GM23248 (cell line): ENCODE measurements at regions not wholly inside any gene's neighbourhood (a gene's known extent, or its start where the extent isn't known, plus 50 kb on each side); places are given as distances from the start of the nearest gene placed in this dataset.

Source experiments
- DNase-seq: peaks from one replicate; pipeline ENCODE4 v3.0.0-alpha.2; 2015
- H2AFZ ChIP-seq: fragments of 200-600 bp; sonication (generic); 2 replicates; pipeline ENCODE4 v1.6.1; 2016; ENCODE audit warnings: antibody characterized with exemption
- H3F3A ChIP-seq: fragments of 200-600 bp; sonication (generic); 2 replicates; pipeline ENCODE4 v1.6.1; 2016; ENCODE audit warnings: mild to moderate bottlenecking, antibody characterized with exemption, mixed run types; ENCODE audit not compliant: insufficient read depth
- H3K27ac ChIP-seq: fragments of 200-600 bp; sonication (generic); 2 replicates; pipeline ENCODE4 v1.5.1; 2016; ENCODE audit warnings: mild to moderate bottlenecking
- H3K27me3 ChIP-seq: fragments of 200-600 bp; sonication (generic); replicated peaks from 2 replicates; pipeline ENCODE4 v1.6.1; 2016; ENCODE audit warnings: mild to moderate bottlenecking; ENCODE audit not compliant: insufficient read depth
- H3K36me3 ChIP-seq: fragments of 200-600 bp; sonication (generic); 2 replicates; pipeline ENCODE4 v1.6.1; 2016; ENCODE audit warnings: low read depth, mild to moderate bottlenecking
- H3K4me1 ChIP-seq: fragments of 200-600 bp; sonication (generic); 2 replicates; pipeline ENCODE4 v1.6.1; 2016; ENCODE audit warnings: mild to moderate bottlenecking; ENCODE audit not compliant: insufficient read depth
- H3K4me2 ChIP-seq: fragments of 200-600 bp; sonication (generic); one replicate; pipeline ENCODE4 v1.6.1; 2016; ENCODE audit warnings: mild to moderate bottlenecking; ENCODE audit not compliant: unreplicated experiment
- H3K4me3 ChIP-seq: fragments of 200-600 bp; sonication (generic); 2 replicates; pipeline ENCODE4 v1.5.1; 2016; ENCODE audit warnings: mild to moderate bottlenecking
- H3K79me2 ChIP-seq: fragments of 200-600 bp; sonication (generic); 2 replicates; pipeline ENCODE4 v1.6.1; 2016; ENCODE audit warnings: mild to moderate bottlenecking; ENCODE audit not compliant: insufficient read depth
- H3K9ac ChIP-seq: fragments of 200-600 bp; sonication (generic); 2 replicates; pipeline ENCODE4 v1.6.1; 2016; ENCODE audit warnings: mild to moderate bottlenecking
- H3K9me2 ChIP-seq: fragments of 200-600 bp; sonication (generic); 2 replicates; pipeline ENCODE4 v1.6.1; 2016; ENCODE audit warnings: mixed run types, mild to moderate bottlenecking, moderate library complexity; ENCODE audit not compliant: insufficient read depth
- H3K9me3 ChIP-seq: fragments of 200-600 bp; sonication (generic); one replicate; pipeline ENCODE4 v1.6.1; 2017; ENCODE audit warnings: low read depth
- H4K20me1 ChIP-seq: fragments of 200-600 bp; sonication (generic); 2 replicates; pipeline ENCODE4 v1.6.0; 2016; ENCODE audit not compliant: insufficient read depth
- EZH2 ChIP-seq: fragments of 200-600 bp; sonication (generic); IDR thresholded peaks from 2 replicates; pipeline ENCODE4 v1.6.1; 2018; ENCODE audit warnings: antibody characterized with exemption, mild to moderate bottlenecking; ENCODE audit not compliant: insufficient read depth, poor library complexity, severe bottlenecking
- EZH2phosphoT487 ChIP-seq: fragments of 200-600 bp; sonication (generic); IDR thresholded peaks from 2 replicates; pipeline ENCODE4 v1.6.1; 2018; ENCODE audit warnings: antibody characterized with exemption, moderate library complexity, mild to moderate bottlenecking, low read depth; ENCODE audit not compliant: insufficient read depth
- WGBS, 2 experiments: methylation state at CpG; one replicate each; pipeline ENCODE4 v1.1.6; 2015 to 2017; ENCODE audit warnings: low lambda C conversion rate in 2 of 2, low coverage in 1 of 2; ENCODE audit errors: missing lambda C conversion rate in 2 of 2; 5-methylcytosine and 5-hydroxymethylcytosine counted together
- in situ Hi-C: fragments of 300-500 bp; cut with MboI; formaldehyde crosslinking; loops from 2 replicates; pipeline ENCODE4 v1.15.0; 2020

DNA sequence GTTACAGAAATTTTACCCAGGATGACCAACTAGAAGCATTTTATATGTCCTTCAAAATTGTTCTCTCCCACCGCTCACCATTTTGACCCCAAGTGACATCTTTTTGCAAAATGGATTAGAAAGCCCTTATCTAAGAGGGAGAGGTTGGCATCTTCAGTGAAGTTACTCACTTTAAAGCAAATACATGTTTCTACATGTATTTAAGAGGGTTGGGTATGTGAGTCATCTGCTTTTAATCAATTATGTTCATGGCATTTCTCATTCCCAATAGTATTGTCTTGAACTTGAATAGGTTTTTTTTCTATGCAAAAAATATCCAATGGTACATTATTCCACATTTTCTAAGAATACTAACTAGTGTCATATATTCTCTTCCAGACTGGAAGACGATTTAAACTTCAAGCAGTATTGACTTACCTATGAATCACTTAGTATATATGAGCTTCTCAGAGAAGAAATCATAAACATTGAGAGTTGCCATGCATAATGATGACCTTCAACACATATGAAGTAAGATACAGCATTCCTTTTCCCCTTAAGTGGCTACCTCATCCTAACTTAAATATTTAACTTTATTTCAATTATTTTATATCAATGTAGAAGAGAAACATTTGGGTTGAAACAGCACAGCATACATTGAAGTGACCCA, 132.8 kb downstream of the POLR1F start:
- 45% methylated on average over 2 of the region's 2 CpGs for WGBS, 2 experiments
- no peak for TF ChIP-seq EZH2phosphoT487
- TF ChIP-seq EZH2, result no peak

DNA sequence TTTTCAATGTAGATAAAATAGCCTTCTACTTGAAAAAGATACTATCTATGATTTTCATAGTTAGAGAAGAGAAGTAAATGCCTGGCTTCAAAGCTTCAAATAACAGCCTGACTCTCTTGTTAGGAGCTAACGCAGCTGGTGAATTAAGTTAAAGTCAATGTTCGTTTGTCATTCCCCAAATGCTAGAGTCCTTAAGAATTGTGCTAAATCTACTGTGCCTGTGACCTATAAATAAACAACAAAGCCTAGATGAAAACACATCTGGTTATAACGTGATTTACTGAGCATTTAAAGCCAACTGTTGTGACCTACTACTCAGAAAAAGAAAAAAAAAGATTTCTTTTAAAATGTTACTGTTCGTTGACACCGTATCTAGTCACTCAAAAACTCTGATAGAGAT, 134.7 kb downstream of the POLR1F start:
- no peaks in the 10 kb centered on the region for H3K9me3 ChIP-seq
- H2AFZ ChIP-seq, result no peak overlapping the region
- H4K20me1 ChIP-seq, result no peaks in the 10 kb centered on the region
- no peak overlapping the region for H3K27ac ChIP-seq
- no peaks in the 10 kb centered on the region for H3K27me3 ChIP-seq
- no peaks in the 10 kb centered on the region for H3K79me2 ChIP-seq
- 54% methylated on average over 5 of the region's 5 CpGs for WGBS, 2 experiments
- DNase-seq, result no peak
- H3K4me3 ChIP-seq, result no peak overlapping the region
- H3F3A ChIP-seq, result no peaks in the 10 kb centered on the region
- H3K9ac ChIP-seq, result no peak overlapping the region
- H3K4me1 ChIP-seq, result no peaks in the 10 kb centered on the region
- H3K9me2 ChIP-seq, result no peaks in the 10 kb centered on the region
- in situ Hi-C loops, result no loop called here
- no peaks in the 10 kb centered on the region for H3K36me3 ChIP-seq
- no peak for TF ChIP-seq EZH2
- TF ChIP-seq EZH2phosphoT487, result no peak
- no peak overlapping the region for H3K4me2 ChIP-seq

More for the DNA sequence above, 132.8 kb downstream of the POLR1F start:
- Histone ChIP-seq H3F3A (no peaks in the 10 kb centered on the region), H3K79me2 (no peaks in the 10 kb centered on the region), H3K9ac (no peak overlapping the region), H3K27me3 (no peaks in the 10 kb centered on the region), H3K4me2 (no peak overlapping the region), H3K4me3 (no peak overlapping the region), H4K20me1 (no peaks in the 10 kb centered on the region), H2AFZ (no peak overlapping the region), H3K36me3 (no peaks in the 10 kb centered on the region), H3K9me2 (no peaks in the 10 kb centered on the region), H3K27ac (no peak overlapping the region), H3K9me3 (no peaks in the 10 kb centered on the region), H3K4me1 (no peaks in the 10 kb centered on the region)
- in situ Hi-C loops, result no loop called here
- no peak for DNase-seq

DNA sequence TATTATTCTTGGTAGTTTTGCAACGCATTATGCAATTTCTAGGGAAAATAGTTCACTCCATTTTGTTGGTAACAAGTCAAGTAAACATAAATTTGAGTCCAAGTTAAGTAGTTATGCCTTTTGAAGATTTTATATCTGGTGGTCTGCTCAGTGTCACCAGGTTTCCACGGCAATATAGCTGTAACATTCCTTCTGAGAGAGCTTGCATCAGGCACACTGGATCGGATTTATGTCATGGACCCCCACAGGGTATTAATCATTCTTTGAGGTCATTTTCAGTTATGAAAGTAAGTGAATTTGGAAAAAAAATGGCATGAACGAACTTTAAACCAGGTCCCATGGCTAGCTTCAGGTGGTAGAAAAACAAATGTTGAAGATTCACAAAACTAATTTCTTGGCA, 136.3 kb downstream of the POLR1F start:
- H3K9me3 ChIP-seq, result no peaks in the 10 kb centered on the region
- H3K9me2 ChIP-seq, result no peaks in the 10 kb centered on the region
- no peaks in the 10 kb centered on the region for H3F3A ChIP-seq
- no peak overlapping the region for H2AFZ ChIP-seq
- no peak overlapping the region for H3K9ac ChIP-seq
- H3K36me3 ChIP-seq, result no peaks in the 10 kb centered on the region
- H3K27me3 ChIP-seq, result no peaks in the 10 kb centered on the region
- no peak for TF ChIP-seq EZH2phosphoT487
- no peak for TF ChIP-seq EZH2
- no peak for DNase-seq
- H3K4me3 ChIP-seq, result no peak overlapping the region
- no peaks in the 10 kb centered on the region for H3K79me2 ChIP-seq
- WGBS, 2 experiments, result 39 to 43% methylated on average over 4 of the region's 4 CpGs
- no peaks in the 10 kb centered on the region for H4K20me1 ChIP-seq
- in situ Hi-C loops, result no loop called here
- no peaks in the 10 kb centered on the region for H3K4me1 ChIP-seq
- H3K4me2 ChIP-seq, result no peak overlapping the region
- no peak overlapping the region for H3K27ac ChIP-seq

DNA sequence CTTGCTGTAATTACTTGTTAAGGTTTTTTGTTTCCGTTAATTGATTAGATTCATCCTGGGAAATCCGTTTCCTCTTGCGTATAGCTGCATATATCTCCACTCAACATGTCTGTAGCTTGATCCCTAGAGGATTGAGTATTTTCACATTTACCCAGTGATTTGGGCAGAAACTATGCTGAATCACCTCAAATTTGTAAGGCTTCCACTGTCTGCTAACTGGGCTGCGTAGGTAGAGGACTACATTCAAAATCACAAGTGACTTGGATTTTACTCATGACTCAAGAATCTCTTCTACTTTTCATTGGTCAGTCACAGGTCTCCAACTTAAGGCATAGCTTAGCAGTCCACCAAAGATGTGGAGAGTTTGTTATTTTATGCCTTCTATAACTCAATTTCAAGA, 141.8 kb downstream of the POLR1F start:
- Histone ChIP-seq H3K9me3 (no peaks in the 10 kb centered on the region), H3K79me2 (no peaks in the 10 kb centered on the region), H3K27me3 (no peaks in the 10 kb centered on the region), H2AFZ (no peak overlapping the region), H3K4me3 (no peak overlapping the region), H3K9me2 (no peaks in the 10 kb centered on the region), H3F3A (no peaks in the 10 kb centered on the region), H3K4me2 (no peak overlapping the region), H3K4me1 (no peaks in the 10 kb centered on the region), H3K27ac (no peak overlapping the region), H3K36me3 (no peaks in the 10 kb centered on the region), H3K9ac (no peak overlapping the region), H4K20me1 (no peaks in the 10 kb centered on the region)
- peak; percentile 47 for DNase-seq
- in situ Hi-C loops, result no loop called here
- 86 to 95% methylated on average over 4 of the region's 4 CpGs for WGBS, 2 experiments
- no peak for TF ChIP-seq EZH2phosphoT487
- no peak for TF ChIP-seq EZH2

DNA sequence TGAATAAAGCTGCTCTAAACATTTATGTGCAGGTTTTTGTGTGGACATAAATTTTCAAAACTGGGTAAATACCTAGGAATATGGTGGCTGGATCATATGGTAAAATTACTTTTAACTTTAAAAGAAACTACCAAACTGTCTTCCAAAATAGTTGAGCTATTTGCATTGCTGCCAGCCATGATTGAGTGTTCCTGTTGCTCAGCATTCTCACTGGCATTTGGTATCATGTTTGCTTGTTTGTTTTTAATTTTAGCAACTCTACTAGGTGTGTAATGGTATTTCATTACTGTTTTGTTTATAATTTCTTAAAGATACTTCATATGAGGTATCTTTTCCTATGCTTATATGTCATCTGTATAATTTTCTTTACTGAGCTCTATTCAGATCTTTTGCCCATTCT, 143.2 kb downstream of the POLR1F start:
- no peak overlapping the region for H3K27ac ChIP-seq
- no peaks in the 10 kb centered on the region for H3K9me3 ChIP-seq
- no peaks in the 10 kb centered on the region for H4K20me1 ChIP-seq
- no peaks in the 10 kb centered on the region for H3K27me3 ChIP-seq
- no peak for DNase-seq
- in situ Hi-C loops, result no loop called here
- peaks cover 8% of the 10 kb centered on the region for H3F3A ChIP-seq
- TF ChIP-seq EZH2phosphoT487, result no peak
- TF ChIP-seq EZH2, result no peak
- H3K9me2 ChIP-seq, result no peaks in the 10 kb centered on the region
- H3K4me3 ChIP-seq, result no peak overlapping the region
- no peak overlapping the region for H3K4me2 ChIP-seq
- peaks cover 8% of the 10 kb centered on the region for H3K4me1 ChIP-seq
- H3K36me3 ChIP-seq, result no peaks in the 10 kb centered on the region
- H3K79me2 ChIP-seq, result no peaks in the 10 kb centered on the region
- no peak overlapping the region for H2AFZ ChIP-seq
- no peak overlapping the region for H3K9ac ChIP-seq
